ENCODE measurements at regions not wholly inside any gene's neighbourhood (a gene's known extent, or its start where the extent isn't known, plus 50 kb on each side); places are given as distances from the start of the nearest gene placed in this dataset.
A peak's percentile ranks its signal among the peaks of the same experiment; 100 is the strongest.

GRCh38 chr4:98722000-98722399 is 63.6 kb upstream of the TSPAN5 start (continued):
- TF ChIP-seq TEAD4 (IDR thresholded peaks at IDR 0.05; ENCODE audit: borderline replicate concordance, insufficient read depth) (0 out of 2 replicates have a peak, but pooled peaks have one; percentile 24), EP300 (IDR thresholded peaks at IDR 0.05; ENCODE audit: borderline replicate concordance in 1 of 2, low read depth in 1 of 2, low read length in 1 of 2) (peak in 1 of 2 experiments; percentile 51; a peak in 1 of 4 replicates), GATA2 (CRISPR knock-in tag; IDR thresholded peaks at IDR 0.05) (no peak), FOSL2 (IDR thresholded peaks at IDR 0.05; ENCODE audit: borderline replicate concordance, low read depth) (peak; percentile 39; the same call in 1 of the 2 replicates), MEF2A (IDR thresholded peaks at IDR 0.05; ENCODE audit: borderline replicate concordance, low read depth) (peak; percentile 26; the same call in 1 of the 2 replicates), JUND (IDR thresholded peaks at IDR 0.05) (peak; percentile 55), MAX (IDR thresholded peaks at IDR 0.05; ENCODE audit: low read depth) (no peak), PBX3 (IDR thresholded peaks at IDR 0.05) (peak; percentile 36), SIN3A (IDR thresholded peaks at IDR 0.05; ENCODE audit: borderline replicate concordance, low read depth, low read length) (no peak), FOXM1 (IDR thresholded peaks at IDR 0.05; ENCODE audit: low read depth) (no peak), RCOR1 (IDR thresholded peaks at IDR 0.05; ENCODE audit: low read length) (no peak), TAF1 (IDR thresholded peaks at IDR 0.05; ENCODE audit: borderline replicate concordance, low read depth, low read length) (no peak), RFX5 (IDR thresholded peaks at IDR 0.05; ENCODE audit: low read length) (no peak)

- H3K36me3 ChIP-seq (replicated peaks in 1 of 2; ENCODE audit: control insufficient read depth in 1 of 2, insufficient read depth in 2 of 2, low read length in 1 of 2): no peaks in the 10 kb centered on the region
- no peak overlapping the region for H3K9ac ChIP-seq
- H3K79me2 ChIP-seq (ENCODE audit: insufficient read depth): no peaks in the 10 kb centered on the region
- DNase-seq: no peak
- H3K4me3 ChIP-seq (ENCODE audit: low read depth in 2 of 2, low read length in 1 of 2): no peak overlapping the region
- H3K4me1 ChIP-seq (ENCODE audit: control insufficient read depth in 1 of 2, insufficient read depth in 2 of 2, low read depth in 1 of 2, low read length in 1 of 2): peaks cover 5 to 11% of the 10 kb centered on the region in 2 experiments; a peak in 3 of 4 replicates
- H3F3A ChIP-seq (replicated peaks; ENCODE audit: insufficient read depth): peaks cover 16% of the 10 kb centered on the region
- H3K27me3 ChIP-seq (ENCODE audit: insufficient read depth): no peaks in the 10 kb centered on the region
- CTCF ChIA-PET: interaction anchor here (1.3 to 1.4 kb wide), 2 partner anchors 9 to 31 kb away, joined by 3 to 6 read pairs; no protein-coding TSS in a partner anchor
- H4K20me1 ChIP-seq (ENCODE audit: insufficient read depth): no peaks in the 10 kb centered on the region
- no peak overlapping the region for H2AFZ ChIP-seq (ENCODE audit: low read depth)
- POLR2A ChIA-PET: no interaction called here
- peak overlapping the region; percentile 50; the same call in 1 of the 2 replicates for H3K4me2 ChIP-seq
- 17% methylated on average over 3 of the region's 3 CpGs for WGBS (ENCODE audit: low lambda C conversion rate)
- H3K9me3 ChIP-seq: no peaks in the 10 kb centered on the region; the same call in 1 of the 2 replicates
- H3K27ac ChIP-seq (ENCODE audit: low read depth in 2 of 2, low read length in 1 of 2): peak overlapping the region in 1 of 2 experiments; percentile 64; a peak in 2 of 4 replicates
- H3K9me2 ChIP-seq: no peaks in the 10 kb centered on the region
- TF ChIP-seq PBX3 (IDR thresholded peaks at IDR 0.05) (peak; percentile 91), ELF1 (IDR thresholded peaks at IDR 0.05) (no peak), NRF1 (IDR thresholded peaks at IDR 0.05; ENCODE audit: low read depth, low read length) (no peak), SIN3A (IDR thresholded peaks at IDR 0.05; ENCODE audit: borderline replicate concordance, low read depth, low read length) (no peak), TCF12 (IDR thresholded peaks at IDR 0.05) (peak; percentile 78), EZH2phosphoT487 (IDR thresholded peaks at IDR 0.05; ENCODE audit: borderline replicate concordance, low read depth) (no peak), GABPA (IDR thresholded peaks at IDR 0.05; ENCODE audit: low read depth) (no peak), RCOR1 (IDR thresholded peaks at IDR 0.05; ENCODE audit: low read length) (no peak), RAD21 (IDR thresholded peaks at IDR 0.05; ENCODE audit: low read length) (no peak), ZBTB33 (IDR thresholded peaks at IDR 0.05; ENCODE audit: borderline replicate concordance, low read depth) (no peak), FOSL2 (IDR thresholded peaks at IDR 0.05; ENCODE audit: borderline replicate concordance, low read depth) (peak; percentile 42; the same call in 1 of the 2 replicates), CTCF (IDR thresholded peaks at IDR 0.05) (no peak), FOXJ3 (CRISPR knock-in tag; IDR thresholded peaks at IDR 0.05) (no peak), POLR2AphosphoS5 (IDR thresholded peaks at IDR 0.05; ENCODE audit: low read depth, low read length) (no peak), RXRA (IDR thresholded peaks at IDR 0.05; ENCODE audit: borderline replicate concordance, low read depth) (peak; percentile 46; the same call in 1 of the 2 replicates), YY1 (IDR thresholded peaks at IDR 0.05; ENCODE audit: low read depth) (no peak), CHD2 (IDR thresholded peaks at IDR 0.05; ENCODE audit: low read length, partially characterized antibody) (no peak), MEF2A (IDR thresholded peaks at IDR 0.05; ENCODE audit: borderline replicate concordance, low read depth) (peak; percentile 93; the same call in 1 of the 2 replicates)
These were observed 62.6 kb upstream of the TSPAN5 start for GRCh38 chr4:98720871-98721480.

Measured in SK-N-SH (cell line).